PC-9 (cell line): ENCODE measurements at regions not wholly inside any gene's neighbourhood (a gene's known extent, or its start where the extent isn't known, plus 50 kb on each side); places are given as distances from the start of the nearest gene placed in this dataset.

Experiments used
- EZH2 ChIP-seq: fragments of 200-600 bp; sonication (generic); IDR thresholded peaks from 2 replicates; pipeline ENCODE4 v1.8.0; 2017; ENCODE audit warnings: antibody characterized with exemption, low read depth
- TF ChIP-seq, protein P1 (sequence below): fragments of 200-600 bp; sonication (generic); conservative IDR thresholded peaks from 2 replicates; pipeline ENCODE4 v1.6.1; 2017; ENCODE audit warnings: mixed run types, antibody characterized with exemption, mild to moderate bottlenecking, moderate library complexity

DNA sequence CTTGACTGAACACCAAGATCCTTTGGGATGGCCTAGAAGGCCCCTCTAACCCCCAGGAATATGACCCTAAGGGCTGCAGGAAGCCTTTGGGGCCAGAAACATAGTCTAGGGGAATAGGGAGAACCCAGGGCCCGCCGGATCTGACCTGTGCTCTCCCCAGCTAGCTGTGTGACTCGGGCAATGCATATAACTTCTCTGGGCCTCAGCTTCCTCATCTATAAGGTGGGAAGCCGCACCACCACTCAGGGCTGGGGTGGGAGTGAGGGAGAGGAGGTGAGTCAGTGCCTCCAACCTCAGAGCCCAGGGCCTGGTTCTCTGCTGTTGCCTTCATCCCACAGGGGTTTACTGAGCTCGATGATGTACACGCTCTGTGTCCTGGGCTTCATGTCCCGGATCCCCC is 434.4 kb downstream of the PTPRU start:
- TF ChIP-seq, protein P1, sequence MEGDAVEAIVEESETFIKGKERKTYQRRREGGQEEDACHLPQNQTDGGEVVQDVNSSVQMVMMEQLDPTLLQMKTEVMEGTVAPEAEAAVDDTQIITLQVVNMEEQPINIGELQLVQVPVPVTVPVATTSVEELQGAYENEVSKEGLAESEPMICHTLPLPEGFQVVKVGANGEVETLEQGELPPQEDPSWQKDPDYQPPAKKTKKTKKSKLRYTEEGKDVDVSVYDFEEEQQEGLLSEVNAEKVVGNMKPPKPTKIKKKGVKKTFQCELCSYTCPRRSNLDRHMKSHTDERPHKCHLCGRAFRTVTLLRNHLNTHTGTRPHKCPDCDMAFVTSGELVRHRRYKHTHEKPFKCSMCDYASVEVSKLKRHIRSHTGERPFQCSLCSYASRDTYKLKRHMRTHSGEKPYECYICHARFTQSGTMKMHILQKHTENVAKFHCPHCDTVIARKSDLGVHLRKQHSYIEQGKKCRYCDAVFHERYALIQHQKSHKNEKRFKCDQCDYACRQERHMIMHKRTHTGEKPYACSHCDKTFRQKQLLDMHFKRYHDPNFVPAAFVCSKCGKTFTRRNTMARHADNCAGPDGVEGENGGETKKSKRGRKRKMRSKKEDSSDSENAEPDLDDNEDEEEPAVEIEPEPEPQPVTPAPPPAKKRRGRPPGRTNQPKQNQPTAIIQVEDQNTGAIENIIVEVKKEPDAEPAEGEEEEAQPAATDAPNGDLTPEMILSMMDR = no peak
- TF ChIP-seq EZH2 = no peak
